GM18951 (cell line): ENCODE measurements at regions not wholly inside any gene's neighbourhood (a gene's known extent, or its start where the extent isn't known, plus 50 kb on each side); places are given as distances from the start of the nearest gene placed in this dataset.
"Not testable (repeated sequence)": the region's sequence is repeated elsewhere in the genome, so short reads cannot be mapped to it uniquely, and the experiment has no call there.

Experiments
- POLR2A ChIP-seq: IDR thresholded peaks from 4 replicates; pipeline ENCODE4 v1.6.1; 2011; ENCODE audit warnings: mild to moderate bottlenecking; ENCODE audit not compliant: insufficient read length, insufficient read depth; ENCODE audit errors: extremely low read depth
- in situ Hi-C: fragments of 300-500 bp; cut with MboI; formaldehyde crosslinking; loops from one replicate; pipeline ENCODE4 v1.12.0; 2022; ENCODE audit warnings: low sequenced_read_pairs, mixed read lengths, inconsistent platforms; ENCODE audit not compliant: unreplicated experiment

DNA sequence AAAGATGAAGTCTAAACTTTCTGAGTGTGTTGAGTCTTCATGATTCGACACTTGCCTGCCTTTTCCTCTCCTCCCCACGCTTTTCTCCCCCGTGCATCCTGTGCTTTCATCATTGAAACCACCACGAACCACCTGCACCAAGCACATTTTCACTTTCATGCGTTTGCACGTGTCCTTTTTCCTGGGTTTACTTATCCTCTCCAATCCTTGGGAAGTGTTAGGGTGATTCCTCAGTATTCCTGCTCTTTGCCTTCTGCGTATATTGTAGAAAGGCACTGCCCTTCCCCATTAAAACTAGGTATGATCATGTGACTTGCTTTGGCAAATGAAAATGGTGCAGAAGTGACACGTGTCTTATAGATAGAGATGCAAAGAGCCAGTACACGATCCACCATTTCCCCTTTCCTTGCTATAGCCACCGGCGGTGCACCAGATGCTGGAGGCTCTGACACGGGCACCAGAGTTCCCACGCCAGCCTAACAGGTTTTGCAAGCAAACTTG, 106.6 kb downstream of the BRMS1L start:
- in situ Hi-C loops, result no loop called here
- no peak for TF ChIP-seq POLR2A

DNA sequence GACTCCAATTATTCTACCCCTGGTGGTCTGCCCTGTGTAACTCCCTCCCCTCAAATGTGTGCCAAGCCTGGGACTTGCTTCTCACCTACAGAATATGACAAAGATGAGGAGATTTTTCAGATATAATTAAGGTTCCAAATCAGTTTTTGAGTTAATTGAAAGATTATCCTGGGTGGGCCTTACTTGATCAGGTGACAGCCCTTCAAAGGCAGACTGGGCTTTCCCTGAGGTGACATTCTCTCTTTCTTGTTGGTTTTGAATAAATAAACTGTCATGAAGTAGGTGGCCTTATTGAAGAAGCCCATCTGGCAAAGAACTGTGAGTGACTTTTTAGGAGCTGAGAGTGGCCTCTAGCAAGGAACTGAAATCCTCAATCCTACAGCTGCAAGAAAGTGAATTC, 106.0 kb downstream of the BRMS1L start:
- in situ Hi-C loops, result no loop called here
- TF ChIP-seq POLR2A, result no peak

DNA sequence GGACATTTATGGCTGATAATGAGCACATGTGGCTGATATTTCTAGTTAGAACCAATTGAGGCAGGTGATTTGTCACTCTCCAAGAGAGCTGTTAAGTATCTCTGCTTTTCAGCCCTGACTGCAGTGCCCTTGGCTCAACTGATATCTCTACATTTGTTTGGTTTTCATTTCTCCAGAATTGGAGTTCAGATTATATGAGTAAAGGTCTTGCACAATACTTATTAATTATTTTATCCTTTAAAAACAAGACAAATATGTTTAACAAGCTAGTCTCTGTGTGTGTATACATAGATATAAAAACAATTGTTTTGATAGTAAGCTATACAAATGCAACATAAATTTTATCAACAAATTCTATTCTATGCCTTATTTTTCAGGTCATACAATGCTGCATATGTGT, 105.2 kb downstream of the BRMS1L start:
- in situ Hi-C loops, result no loop called here
- no peak for TF ChIP-seq POLR2A

- in situ Hi-C loops, result no loop called here
- TF ChIP-seq POLR2A, result no peak
Observed at GRCh38 chr14:35929186-35929585, 103.0 kb downstream of the BRMS1L start.

DNA sequence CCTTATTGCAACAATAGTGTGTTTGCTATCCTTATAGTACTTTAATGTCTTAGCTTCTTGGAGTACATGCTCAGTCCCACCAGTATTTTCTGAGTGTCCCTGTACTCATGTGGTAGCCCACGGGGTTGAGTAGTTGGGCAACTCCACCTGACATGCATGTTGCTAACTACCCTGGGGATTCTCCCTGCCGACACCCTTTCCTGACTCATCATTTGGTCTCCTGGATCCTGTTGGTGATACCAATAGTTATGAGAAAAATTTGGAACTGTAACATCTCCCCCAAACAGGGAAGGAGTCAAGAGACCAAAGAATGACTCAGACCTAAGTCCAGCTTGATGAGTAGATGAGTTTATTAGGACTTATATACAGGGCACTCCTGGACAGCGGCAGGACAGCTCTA, 101.6 kb downstream of the BRMS1L start:
- no peak for TF ChIP-seq POLR2A
- in situ Hi-C loops, result no loop called here

- in situ Hi-C loops, result no loop called here
- no peak for TF ChIP-seq POLR2A
Observed at GRCh38 chr14:35925319-35925718, 99.2 kb downstream of the BRMS1L start.

- in situ Hi-C loops, result not testable (repeated sequence)
Observed at GRCh38 chr14:35922590-35922989, 96.5 kb downstream of the BRMS1L start.

GRCh38 chr14:35921745-35922144, 95.6 kb downstream of the BRMS1L start:
- no peak for TF ChIP-seq POLR2A
- in situ Hi-C loops, result no loop called here
